KMS-11 (cell line): ENCODE measurements at regions not wholly inside any gene's neighbourhood (a gene's known extent, or its start where the extent isn't known, plus 50 kb on each side); places are given as distances from the start of the nearest gene placed in this dataset.

Experiments used
- H2AFZ ChIP-seq: fragments of 200-600 bp; sonication (generic); 2 replicates; pipeline ENCODE4 v1.6.1; 2016; ENCODE audit warnings: antibody characterized with exemption, mixed run types, low read depth
- H3K27ac ChIP-seq: fragments of 200-600 bp; sonication (generic); 2 replicates; pipeline ENCODE4 v1.6.1; 2016; ENCODE audit warnings: mild to moderate bottlenecking, mixed run types
- H3K27me3 ChIP-seq: fragments of 200-600 bp; sonication (generic); 2 replicates; pipeline ENCODE4 v1.6.1; 2017; ENCODE audit warnings: mild to moderate bottlenecking, low read depth, mixed run types, moderate library complexity; ENCODE audit not compliant: insufficient read depth
- H3K36me3 ChIP-seq: fragments of 200-600 bp; sonication (generic); 2 replicates; pipeline ENCODE4 v1.6.1; 2017; ENCODE audit warnings: mild to moderate bottlenecking, mixed run types; ENCODE audit not compliant: insufficient read depth
- H3K4me1 ChIP-seq: fragments of 200-600 bp; sonication (generic); 2 replicates; pipeline ENCODE4 v1.6.1; 2016; ENCODE audit warnings: mild to moderate bottlenecking, low read depth, mixed run types; ENCODE audit not compliant: poor library complexity, severe bottlenecking
- H3K4me2 ChIP-seq: fragments of 200-600 bp; sonication (generic); 2 replicates; pipeline ENCODE4 v1.7.0; 2016; ENCODE audit warnings: mild to moderate bottlenecking, mixed run types
- H3K4me3 ChIP-seq: fragments of 200-600 bp; sonication (generic); IDR thresholded peaks from 2 replicates; pipeline ENCODE4 v1.6.1; 2017; ENCODE audit warnings: low read depth, low read length, mixed read lengths; ENCODE audit not compliant: insufficient read depth
- H3K79me2 ChIP-seq: fragments of 200-600 bp; sonication (generic); 2 replicates; pipeline ENCODE4 v1.6.1; 2016; ENCODE audit warnings: low read depth, mixed run types; ENCODE audit not compliant: insufficient read depth
- H3K9ac ChIP-seq: fragments of 200-600 bp; sonication (generic); 2 replicates; pipeline ENCODE4 v1.6.1; 2016; ENCODE audit warnings: mild to moderate bottlenecking, mixed run types
- H4K20me1 ChIP-seq: fragments of 200-600 bp; sonication (generic); 2 replicates; pipeline ENCODE4 v1.6.1; 2016; ENCODE audit warnings: mild to moderate bottlenecking, mixed run types; ENCODE audit not compliant: insufficient read depth
- TF ChIP-seq, protein P1 (sequence below): fragments of 200-600 bp; sonication (generic); conservative IDR thresholded peaks from 2 replicates; pipeline ENCODE4 v1.6.1; 2017; ENCODE audit warnings: low read depth, mild to moderate bottlenecking, antibody characterized with exemption, low read length, moderate library complexity, mixed read lengths

DNA sequence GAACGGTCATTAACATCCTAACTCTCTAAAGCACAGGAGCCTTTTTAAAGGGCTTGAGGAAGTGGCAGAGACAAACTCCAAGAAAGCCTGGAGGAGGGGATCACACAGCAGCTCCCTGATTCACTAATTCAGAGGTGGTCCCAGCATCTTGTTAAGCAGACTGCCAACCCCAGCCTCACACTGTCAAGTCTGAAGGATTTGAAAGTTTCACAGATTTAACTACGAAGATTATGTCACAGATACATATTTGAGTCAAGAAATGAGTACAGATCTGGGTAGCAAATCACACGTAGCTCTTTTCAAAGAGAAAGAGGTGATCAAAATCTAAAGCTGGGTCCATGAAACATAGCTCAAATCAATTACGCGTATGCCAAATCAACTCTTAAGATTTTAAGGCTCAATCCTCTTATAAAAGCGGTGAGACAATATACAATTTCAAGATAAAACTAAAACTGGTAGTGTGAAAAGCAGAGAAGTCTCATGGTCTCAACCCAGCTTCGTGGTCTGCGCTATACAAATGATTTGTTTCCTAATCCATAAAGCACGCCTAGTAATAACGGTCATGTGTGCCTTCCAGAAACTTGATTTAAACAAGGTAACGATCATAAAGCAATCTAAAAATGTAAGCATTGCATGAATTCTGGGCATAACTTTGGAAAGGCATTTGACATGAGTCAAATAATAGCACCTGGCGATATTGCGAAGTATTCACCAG is 229.9 kb upstream of the MKLN1 start:
- Histone ChIP-seq H3K4me2 (no peak overlapping the region), H3K36me3 (no peaks in the 10 kb centered on the region), H3K4me3 (no peak overlapping the region), H2AFZ (no peak overlapping the region), H4K20me1 (peaks cover 11% of the 10 kb centered on the region), H3K27me3 (no peaks in the 10 kb centered on the region), H3K79me2 (peaks cover 96% of the 10 kb centered on the region), H3K4me1 (no peaks in the 10 kb centered on the region), H3K9ac (no peak overlapping the region), H3K27ac (no peak overlapping the region)
- TF ChIP-seq, protein P1, sequence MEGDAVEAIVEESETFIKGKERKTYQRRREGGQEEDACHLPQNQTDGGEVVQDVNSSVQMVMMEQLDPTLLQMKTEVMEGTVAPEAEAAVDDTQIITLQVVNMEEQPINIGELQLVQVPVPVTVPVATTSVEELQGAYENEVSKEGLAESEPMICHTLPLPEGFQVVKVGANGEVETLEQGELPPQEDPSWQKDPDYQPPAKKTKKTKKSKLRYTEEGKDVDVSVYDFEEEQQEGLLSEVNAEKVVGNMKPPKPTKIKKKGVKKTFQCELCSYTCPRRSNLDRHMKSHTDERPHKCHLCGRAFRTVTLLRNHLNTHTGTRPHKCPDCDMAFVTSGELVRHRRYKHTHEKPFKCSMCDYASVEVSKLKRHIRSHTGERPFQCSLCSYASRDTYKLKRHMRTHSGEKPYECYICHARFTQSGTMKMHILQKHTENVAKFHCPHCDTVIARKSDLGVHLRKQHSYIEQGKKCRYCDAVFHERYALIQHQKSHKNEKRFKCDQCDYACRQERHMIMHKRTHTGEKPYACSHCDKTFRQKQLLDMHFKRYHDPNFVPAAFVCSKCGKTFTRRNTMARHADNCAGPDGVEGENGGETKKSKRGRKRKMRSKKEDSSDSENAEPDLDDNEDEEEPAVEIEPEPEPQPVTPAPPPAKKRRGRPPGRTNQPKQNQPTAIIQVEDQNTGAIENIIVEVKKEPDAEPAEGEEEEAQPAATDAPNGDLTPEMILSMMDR, result no peak

DNA sequence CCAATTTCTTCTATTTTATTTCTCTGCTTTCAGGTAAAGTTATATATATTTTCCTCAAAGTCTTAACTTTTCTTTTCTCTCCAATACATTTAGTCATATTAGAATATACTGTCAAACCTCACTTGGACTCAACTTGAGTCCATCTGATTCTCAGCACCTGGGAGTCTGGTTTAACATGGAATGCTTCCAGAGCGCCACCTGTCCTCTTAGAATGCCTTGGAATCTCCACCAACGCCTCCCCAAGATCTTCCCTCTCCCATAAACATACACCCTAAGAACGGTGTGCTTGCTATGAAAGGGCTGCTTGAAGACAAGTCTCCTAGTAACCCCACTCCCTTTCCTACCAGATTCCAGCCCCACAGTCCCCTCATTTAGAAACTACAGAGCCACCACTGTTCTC is 229.1 kb upstream of the MKLN1 start:
- H3K79me2 ChIP-seq, result peaks cover 96% of the 10 kb centered on the region

DNA sequence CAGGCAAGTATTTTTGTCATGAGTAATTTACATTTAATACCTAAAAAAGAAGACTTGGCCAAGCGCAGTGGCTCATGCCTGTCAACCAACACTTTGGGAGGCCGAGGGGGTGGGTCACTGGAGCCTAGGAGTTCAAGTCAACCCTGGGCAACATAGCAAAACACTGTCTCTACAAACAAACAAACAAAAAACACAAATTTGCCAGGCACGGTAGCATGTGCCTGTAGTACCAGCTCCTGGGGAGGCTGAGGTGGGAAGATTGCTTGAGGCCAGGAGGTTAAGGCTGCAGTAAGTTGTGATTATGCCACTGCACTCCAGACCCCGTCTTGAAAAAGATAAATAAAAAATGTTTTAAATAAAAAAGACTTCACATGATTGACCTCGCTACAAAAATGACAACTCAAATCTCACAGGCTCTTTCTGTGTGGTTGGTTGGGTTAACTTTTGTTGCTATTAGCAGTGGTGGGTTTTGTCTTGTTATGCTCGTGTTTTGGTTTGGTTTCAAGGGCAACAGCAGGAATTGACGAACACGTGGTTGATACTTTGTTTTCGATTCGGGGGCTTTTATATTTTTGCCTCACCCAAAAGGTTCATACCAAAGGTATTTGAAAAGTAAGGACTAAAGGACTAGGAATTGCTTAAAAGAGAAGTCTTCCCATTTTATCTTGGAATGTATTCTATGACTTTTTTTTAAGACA is 227.2 kb upstream of the MKLN1 start:
- no peak overlapping the region for H3K27ac ChIP-seq
- peaks cover 98% of the 10 kb centered on the region for H3K79me2 ChIP-seq
- H2AFZ ChIP-seq, result no peak overlapping the region
- no peaks in the 10 kb centered on the region for H3K27me3 ChIP-seq
- no peak overlapping the region for H3K4me3 ChIP-seq
- TF ChIP-seq, protein P1, result no peak
- H3K4me2 ChIP-seq, result no peak overlapping the region
- H3K36me3 ChIP-seq, result no peaks in the 10 kb centered on the region
- H4K20me1 ChIP-seq, result peaks cover 19% of the 10 kb centered on the region
- H3K9ac ChIP-seq, result no peak overlapping the region
- peaks cover 25% of the 10 kb centered on the region for H3K4me1 ChIP-seq

More for the DNA sequence above, 229.1 kb upstream of the MKLN1 start:
- Histone ChIP-seq H3K4me2 (no peak overlapping the region), H3K4me3 (no peak overlapping the region), H3K27ac (no peak overlapping the region), H3K27me3 (no peaks in the 10 kb centered on the region), H3K9ac (no peak overlapping the region), H3K4me1 (peaks cover 5% of the 10 kb centered on the region), H3K36me3 (no peaks in the 10 kb centered on the region), H2AFZ (no peak overlapping the region), H4K20me1 (peaks cover 8% of the 10 kb centered on the region)
- TF ChIP-seq, protein P1, result no peak

DNA sequence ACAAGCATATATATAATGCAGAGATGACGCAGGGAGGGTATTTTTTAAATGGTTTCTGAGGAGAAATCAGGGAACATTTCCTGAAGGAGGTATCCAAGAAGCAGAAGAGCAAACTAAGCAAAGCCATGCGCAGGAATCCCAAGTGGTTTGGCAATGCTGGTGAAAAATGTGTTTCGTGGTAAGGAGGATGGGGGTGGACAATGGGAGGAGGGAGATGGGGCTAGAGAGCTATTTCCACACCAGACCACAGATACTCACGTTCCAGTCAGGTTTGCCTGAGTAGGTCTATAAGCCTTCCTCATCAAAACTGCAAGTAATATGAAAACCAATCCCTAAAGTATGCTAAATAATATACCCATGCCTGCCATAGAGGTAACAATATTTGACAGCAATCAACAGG is 223.7 kb upstream of the MKLN1 start:
- no peaks in the 10 kb centered on the region for H3K27me3 ChIP-seq
- peaks cover 19% of the 10 kb centered on the region; the same call in 1 of the 2 replicates for H4K20me1 ChIP-seq
- peaks cover 27% of the 10 kb centered on the region for H3K4me1 ChIP-seq
- peaks cover 79% of the 10 kb centered on the region for H3K79me2 ChIP-seq
- H3K4me3 ChIP-seq, result no peak overlapping the region
- no peak overlapping the region for H3K27ac ChIP-seq
- no peak overlapping the region for H2AFZ ChIP-seq
- TF ChIP-seq, protein P1, result no peak
- peak overlapping the region; percentile 61; the same call in 1 of the 2 replicates for H3K4me2 ChIP-seq
- no peak overlapping the region for H3K9ac ChIP-seq
- H3K36me3 ChIP-seq, result no peaks in the 10 kb centered on the region
